ENCODE measurements at regions not wholly inside any gene's neighbourhood (a gene's known extent, or its start where the extent isn't known, plus 50 kb on each side); places are given as distances from the start of the nearest gene placed in this dataset.

DNA sequence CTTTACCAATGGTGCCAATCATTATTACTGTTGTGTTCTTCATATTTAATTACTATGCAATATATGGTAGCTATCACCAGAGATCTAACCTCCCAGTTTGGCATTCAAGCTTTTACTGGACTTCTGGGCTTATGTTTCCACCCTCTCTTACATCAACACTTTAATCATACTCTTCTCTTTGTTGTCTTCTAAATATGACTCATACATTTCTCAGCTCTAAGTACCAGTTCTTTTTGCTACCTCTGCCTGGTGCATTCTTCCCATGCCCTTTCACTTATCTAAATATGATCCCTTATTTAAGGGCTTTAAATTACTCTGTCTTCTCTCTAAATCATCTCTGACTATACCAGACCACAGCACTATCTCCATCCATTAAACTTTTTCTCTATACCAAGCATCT is 246.1 kb upstream of the CCDC196 start:
- no peak overlapping the region for H3K4me3 ChIP-seq (ENCODE audit: low read depth, low read length)
- TF ChIP-seq, protein P1, sequence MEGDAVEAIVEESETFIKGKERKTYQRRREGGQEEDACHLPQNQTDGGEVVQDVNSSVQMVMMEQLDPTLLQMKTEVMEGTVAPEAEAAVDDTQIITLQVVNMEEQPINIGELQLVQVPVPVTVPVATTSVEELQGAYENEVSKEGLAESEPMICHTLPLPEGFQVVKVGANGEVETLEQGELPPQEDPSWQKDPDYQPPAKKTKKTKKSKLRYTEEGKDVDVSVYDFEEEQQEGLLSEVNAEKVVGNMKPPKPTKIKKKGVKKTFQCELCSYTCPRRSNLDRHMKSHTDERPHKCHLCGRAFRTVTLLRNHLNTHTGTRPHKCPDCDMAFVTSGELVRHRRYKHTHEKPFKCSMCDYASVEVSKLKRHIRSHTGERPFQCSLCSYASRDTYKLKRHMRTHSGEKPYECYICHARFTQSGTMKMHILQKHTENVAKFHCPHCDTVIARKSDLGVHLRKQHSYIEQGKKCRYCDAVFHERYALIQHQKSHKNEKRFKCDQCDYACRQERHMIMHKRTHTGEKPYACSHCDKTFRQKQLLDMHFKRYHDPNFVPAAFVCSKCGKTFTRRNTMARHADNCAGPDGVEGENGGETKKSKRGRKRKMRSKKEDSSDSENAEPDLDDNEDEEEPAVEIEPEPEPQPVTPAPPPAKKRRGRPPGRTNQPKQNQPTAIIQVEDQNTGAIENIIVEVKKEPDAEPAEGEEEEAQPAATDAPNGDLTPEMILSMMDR (IDR thresholded peaks at IDR 0.05; ENCODE audit: low read depth, low read length) = no peak

DNA sequence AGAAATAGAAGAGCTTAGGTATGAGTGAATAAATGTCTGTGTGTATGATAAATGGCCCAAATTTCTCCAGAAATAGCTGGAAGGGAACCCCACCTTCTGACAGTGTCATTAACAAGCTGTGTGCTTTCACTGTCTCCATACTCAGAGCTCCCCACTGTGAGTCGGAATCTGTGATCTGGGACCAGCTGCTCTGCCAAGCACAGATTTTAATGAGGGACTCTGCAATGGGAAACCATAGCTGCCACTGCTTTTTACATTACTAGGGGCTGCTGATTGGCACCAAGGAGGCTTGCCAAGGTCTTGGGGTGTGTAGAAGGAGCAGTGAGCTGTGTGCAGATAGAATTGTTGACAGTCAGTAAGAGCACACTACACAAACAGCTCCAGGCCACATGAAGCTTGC is 244.2 kb upstream of the CCDC196 start:
- TF ChIP-seq, protein P1 (IDR thresholded peaks at IDR 0.05; ENCODE audit: low read depth, low read length) = no peak

DNA sequence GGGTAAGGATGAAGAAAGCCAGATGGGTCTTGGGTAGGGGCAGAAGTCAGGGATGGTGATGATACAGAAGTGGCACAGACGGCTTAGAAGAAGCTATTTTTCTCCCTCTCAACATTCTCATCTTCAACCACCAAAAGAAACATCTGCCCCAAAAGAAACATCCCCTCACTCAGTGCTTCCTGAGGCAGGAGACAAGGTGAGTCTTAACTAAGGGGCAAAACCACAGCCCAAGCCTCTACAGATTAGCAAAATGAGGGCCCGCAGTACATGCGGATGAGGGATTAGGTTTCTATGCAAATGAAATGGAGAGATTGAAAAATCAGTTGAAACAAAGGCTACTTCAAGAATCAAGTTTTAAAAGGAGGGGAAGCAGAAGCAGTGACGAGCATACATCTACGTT is 241.3 kb upstream of the CCDC196 start:
- TF ChIP-seq, protein P1 (IDR thresholded peaks at IDR 0.05; ENCODE audit: low read depth, low read length) = no peak
- no peak overlapping the region for H3K4me3 ChIP-seq (ENCODE audit: low read depth, low read length)

More for the DNA sequence above, 244.2 kb upstream of the CCDC196 start:
- H3K4me3 ChIP-seq (ENCODE audit: low read depth, low read length) = no peak overlapping the region

DNA sequence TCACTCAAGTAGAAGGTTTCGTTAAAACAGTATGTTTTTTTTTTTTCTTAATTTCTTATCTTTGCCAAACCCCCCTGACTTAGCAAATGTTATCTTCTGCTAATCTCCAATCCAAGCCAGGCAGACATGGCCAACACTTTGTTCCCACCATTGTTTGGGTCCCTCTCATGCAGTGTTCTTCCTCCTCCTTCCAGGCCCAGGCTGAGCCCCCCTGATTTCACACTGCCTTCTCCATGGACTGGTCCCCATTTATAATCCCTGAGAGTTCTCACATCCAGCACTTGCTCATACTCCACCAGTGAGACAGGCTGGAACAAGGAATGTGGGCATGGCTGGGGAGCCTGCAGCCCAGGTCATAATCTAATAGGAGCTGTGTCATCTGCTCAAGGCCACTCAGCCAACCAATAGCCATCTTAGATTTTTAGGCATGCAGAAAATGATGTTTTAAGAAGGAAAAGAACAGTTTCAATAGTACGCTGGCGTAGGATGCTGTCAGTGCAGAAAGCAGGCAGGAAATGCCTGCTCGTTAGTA is 238.4 kb upstream of the CCDC196 start:
- TF ChIP-seq, protein P1 (IDR thresholded peaks at IDR 0.05; ENCODE audit: low read depth, low read length) = no peak
- H3K4me3 ChIP-seq (ENCODE audit: low read depth, low read length) = no peak overlapping the region

DNA sequence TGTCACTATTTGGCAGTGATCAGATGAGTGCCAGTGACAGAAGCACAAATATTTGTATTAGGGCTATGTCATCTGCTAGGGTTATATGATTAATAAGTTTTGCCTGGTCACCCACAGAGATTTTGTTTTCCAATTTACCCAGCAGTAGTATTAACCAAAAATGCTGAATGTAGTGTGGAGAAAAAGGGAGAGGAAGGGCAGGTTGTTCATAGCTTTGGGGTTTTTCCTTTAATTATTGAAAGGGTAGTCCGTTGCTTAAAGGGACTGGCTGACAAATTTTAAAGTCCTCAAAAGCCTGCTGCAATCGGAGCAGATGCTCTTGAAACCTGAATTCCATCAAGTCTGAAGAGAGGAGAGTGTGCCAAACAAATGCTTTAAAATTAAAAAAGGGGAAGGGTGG is 237.9 kb upstream of the CCDC196 start:
- no peak overlapping the region for H3K4me3 ChIP-seq (ENCODE audit: low read depth, low read length)

DNA sequence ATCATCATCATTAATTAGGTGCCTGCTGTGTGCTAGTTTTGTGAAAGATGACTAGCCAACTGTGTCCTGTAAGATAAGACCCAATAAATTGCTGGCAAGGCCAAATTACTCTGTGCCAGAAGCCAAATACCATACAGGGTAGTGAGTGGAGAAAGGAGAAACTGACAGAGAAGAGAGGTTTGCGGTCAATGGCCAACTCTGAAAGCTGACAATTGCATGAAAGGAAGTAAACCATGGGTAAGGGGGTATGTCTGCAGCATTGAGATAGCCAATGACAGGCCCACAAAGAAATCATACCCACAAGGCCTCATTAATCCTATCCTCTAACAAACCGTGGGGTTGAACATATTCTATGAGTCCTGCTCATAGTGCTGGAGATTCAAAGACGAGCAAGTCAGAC is 236.6 kb upstream of the CCDC196 start:
- no peak overlapping the region for H3K4me3 ChIP-seq (ENCODE audit: low read depth, low read length)
- TF ChIP-seq, protein P1 (IDR thresholded peaks at IDR 0.05; ENCODE audit: low read depth, low read length) = no peak

More for the DNA sequence above, 237.9 kb upstream of the CCDC196 start:
- TF ChIP-seq, protein P1 (IDR thresholded peaks at IDR 0.05; ENCODE audit: low read depth, low read length) = no peak

DNA sequence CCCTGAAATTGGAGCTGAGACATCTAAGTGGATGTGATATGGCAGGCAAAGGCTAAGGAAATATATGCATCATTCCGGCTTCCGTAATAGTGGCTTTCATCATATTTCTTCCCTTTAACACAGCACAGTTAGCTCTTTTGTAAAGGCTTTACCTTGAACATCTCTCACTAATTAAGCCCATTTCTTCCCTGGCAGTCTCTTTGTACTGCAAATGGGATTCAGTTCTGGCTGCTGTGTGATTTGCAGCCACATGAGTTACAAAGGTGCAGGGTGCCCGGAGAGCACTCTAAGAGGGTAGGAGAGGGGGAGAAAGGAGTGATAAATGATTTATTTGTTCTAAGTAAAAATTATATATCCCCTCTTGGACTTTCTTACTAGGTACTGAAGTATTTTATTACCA is 232.1 kb upstream of the CCDC196 start:
- H3K4me3 ChIP-seq (ENCODE audit: low read depth, low read length) = no peak overlapping the region
- TF ChIP-seq, protein P1 (IDR thresholded peaks at IDR 0.05; ENCODE audit: low read depth, low read length) = no peak
